NCI-H446 (cell line): ENCODE measurements at regions not wholly inside any gene's neighbourhood (a gene's known extent, or its start where the extent isn't known, plus 50 kb on each side); places are given as distances from the start of the nearest gene placed in this dataset.

ENCODE experiments used
- DNase-seq, 2 experiments: peaks; one replicate each; lab custom pipeline; 2025; lab: John Stamatoyannopoulos, UW

DNA sequence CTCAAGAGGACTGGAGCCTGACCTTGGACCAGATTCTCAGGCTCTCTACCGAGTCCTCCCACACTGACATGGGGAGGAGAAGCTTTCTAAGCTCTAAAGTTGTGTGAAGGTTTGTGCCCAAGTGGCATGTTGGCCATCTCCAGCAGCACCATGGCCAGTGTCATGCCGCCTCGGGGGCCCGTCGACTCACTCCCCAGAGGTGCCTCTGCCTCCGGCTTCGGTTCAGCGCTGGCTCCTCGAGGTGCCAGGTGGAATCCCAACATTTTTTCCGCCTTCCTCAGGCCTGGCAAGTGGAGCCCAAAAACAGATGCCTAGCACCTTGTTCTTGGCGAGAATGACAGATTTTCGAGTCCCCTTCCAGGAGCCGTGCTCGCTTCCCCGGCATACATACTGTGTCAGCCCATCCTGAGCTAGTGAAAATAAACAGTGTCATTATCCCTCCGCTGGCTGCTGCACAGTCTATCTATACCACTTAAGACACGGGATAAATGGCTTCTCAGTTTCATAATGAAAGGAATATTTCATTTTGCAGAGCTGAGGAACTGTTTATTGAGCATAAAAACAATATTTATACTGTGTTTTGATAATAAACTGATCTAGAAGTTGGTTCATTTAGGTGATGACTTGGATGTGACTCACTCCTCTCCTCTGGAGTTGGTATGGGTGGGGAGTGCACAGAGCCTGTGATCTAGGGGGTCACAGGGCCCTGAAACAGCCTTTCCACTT lies 328.5 kb upstream of the TLE3 start:
- DNase-seq, result no peak

GRCh38 chr15:70424937-70425411 lies 327.3 kb upstream of the TLE3 start:
- DNase-seq, result no peak

GRCh38 chr15:70423267-70423666 lies 325.6 kb upstream of the TLE3 start:
- DNase-seq, result no peak

- DNase-seq, result no peak
These were observed 324.6 kb upstream of the TLE3 start for GRCh38 chr15:70422342-70422741.

- DNase-seq, result no peak
These were observed 323.3 kb upstream of the TLE3 start for GRCh38 chr15:70420948-70421482.

DNA sequence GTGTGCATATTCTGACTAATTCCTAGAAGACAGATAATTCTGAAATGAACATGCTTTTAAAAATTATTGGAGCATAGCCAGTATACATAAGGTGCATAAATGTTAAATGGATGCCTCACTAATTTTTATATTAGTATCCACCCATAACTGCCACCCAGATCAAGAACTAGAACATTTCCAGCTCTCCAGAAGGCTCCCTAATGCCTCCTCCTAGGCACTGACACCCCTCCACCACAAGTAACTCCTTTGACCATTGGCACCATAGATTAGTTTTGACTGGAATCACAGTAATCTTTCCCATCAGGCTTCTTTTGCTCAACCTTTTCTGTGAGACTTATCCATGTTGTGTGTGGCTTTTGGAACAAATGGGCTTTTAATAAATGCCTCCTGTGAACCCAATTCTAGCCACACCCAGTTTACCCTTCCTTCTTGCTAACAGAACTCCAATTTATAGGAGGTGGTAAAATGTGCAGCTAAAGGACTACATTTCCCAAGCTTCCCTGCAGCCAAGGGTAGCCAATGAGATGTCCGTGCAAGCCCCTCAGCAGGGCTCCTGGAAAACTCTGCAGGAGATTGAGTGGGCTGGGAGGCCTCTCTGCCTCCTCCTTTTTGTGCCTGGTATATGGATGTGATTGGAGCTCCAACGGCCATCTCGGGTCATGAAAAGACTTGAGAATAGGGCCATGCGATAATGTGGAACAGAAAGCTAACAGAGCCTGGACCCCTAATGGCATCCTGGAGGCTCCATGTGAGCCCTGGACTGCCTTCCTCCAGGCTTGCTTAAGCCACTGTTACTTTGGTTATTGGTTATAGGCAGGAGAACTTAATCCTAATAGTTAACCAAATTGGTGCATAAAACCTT lies 322.6 kb upstream of the TLE3 start:
- no peak for DNase-seq

DNA sequence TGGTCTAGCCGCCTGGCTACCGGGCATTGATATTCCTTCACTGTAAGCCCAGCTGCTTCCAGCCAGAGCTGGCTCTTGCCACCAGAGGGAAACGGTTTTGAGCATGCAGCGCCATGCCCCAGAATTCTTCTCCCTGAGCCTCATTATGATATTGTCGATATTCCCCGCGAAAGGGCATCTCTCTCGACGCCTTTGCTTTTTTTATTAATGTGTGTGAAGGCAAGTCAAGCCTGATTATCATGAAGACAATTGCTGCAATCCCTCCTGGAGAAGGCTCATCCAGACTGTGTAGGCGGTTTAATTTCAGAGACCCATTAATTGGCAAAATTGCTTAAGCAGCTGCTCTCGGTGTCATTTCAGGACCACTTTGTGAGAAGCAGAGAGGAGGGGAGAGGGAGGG lies 321.2 kb upstream of the TLE3 start:
- no peak for DNase-seq

GRCh38 chr15:70417535-70417934 lies 319.8 kb upstream of the TLE3 start:
- DNase-seq, result no peak

DNA sequence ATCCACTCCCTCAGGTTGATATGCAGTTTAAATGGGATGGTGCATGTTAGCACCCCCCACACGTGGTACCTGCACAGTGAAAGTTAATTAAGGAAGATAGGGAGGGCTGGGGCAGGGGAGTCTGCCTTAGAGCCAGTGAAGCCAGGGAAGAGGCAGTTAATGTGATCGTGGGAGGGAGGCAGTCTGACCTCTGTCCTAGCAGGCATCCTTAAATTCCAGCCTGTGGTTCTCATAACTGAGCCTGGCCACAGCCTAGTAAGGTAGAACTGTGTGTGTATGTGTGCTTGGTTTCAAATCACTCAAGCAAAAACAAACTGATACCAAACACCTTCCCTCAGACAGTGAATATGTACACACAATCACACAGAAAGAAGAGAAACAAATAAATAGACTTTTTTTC lies 319.1 kb upstream of the TLE3 start:
- no peak for DNase-seq

GRCh38 chr15:70415398-70415797 lies 317.7 kb upstream of the TLE3 start:
- DNase-seq, result no peak

GRCh38 chr15:70414626-70415025 lies 316.9 kb upstream of the TLE3 start:
- no peak for DNase-seq

GRCh38 chr15:70412794-70413193 lies 315.1 kb upstream of the TLE3 start:
- DNase-seq, result no peak

GRCh38 chr15:70411143-70411863 lies 313.6 kb upstream of the TLE3 start:
- DNase-seq, result no peak

DNA sequence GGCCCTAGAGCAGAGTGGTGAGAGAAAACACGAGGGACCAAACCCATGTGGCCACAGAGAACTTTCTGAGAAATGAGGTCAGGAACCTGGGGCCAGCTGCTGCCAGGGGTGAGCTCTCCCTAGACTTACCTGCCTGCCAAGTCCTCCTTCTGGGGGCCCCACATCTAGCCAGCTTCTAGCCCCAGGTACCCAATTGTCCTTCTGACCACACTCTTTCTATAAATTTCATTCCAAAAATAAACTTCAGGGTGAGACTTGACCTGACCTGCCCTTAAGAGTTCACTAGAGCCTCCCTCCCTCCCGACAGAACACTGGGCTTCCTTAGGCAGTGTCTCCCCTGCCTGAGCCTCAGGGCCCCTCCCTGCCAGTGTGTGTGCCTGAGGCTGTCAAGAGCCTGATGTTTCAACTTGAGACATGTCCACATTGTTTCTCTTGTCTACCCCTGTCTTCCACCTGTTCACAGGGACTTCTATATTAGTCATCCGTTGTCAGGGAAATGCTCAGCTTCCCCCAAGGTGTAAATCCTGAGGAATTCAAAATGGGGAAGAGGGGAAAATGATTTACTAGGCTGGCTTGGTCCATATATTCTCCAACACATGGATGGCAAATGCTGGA lies 312.8 kb upstream of the TLE3 start:
- no peak for DNase-seq

- DNase-seq, result no peak
These were observed 311.7 kb upstream of the TLE3 start for GRCh38 chr15:70409388-70409787.

GRCh38 chr15:70407955-70408354 lies 310.2 kb upstream of the TLE3 start:
- DNase-seq, result no peak

DNA sequence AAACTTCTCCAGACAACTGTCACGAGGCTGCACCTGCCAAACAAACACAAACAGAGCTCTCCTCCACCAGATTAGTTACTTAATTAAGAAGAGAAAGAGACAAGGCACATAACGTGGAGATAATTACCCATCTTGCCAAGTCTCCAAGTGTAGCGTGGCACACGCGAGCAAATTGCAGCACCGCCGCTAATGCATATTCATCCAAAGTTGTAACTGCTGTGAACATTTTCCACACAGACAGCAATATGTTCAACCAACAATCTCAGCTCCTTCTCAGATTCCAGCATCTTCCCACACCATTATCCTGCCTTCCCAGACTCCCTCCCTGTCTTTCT lies 309.6 kb upstream of the TLE3 start:
- no peak for DNase-seq

DNA sequence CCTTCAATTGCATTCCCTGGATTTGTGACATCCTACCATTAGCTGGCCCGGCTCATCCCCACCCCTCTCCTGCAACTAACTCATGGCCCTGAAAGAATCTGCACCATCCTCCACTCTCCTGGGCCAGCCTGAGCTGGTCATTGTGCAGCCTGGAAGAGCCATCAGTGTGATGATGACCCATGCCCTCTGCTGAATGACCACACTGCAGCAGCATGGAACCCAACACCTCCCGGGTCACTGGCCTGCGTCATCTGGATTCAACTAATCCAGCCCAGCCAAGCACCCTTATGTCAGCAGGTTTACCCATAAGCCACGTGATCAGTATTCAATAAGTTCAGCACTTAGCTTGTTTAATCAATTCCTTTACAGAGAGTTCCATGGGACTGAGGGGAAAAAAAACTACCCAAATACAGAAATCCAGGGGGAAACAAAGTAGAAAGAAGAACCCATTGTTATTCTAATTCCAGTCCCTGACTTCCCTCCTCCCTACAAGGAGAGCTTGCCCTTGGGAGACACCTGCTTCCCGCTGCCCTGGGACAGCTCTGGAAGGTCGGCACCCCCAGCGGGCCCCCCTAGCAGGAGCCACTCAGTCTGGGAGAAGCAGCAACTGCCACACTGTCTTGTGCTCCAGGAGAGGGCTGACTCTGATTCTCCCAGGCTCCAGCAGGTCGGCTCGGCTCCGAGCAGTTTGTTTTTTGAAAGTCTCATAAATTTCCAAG lies 309.1 kb upstream of the TLE3 start:
- no peak for DNase-seq

DNA sequence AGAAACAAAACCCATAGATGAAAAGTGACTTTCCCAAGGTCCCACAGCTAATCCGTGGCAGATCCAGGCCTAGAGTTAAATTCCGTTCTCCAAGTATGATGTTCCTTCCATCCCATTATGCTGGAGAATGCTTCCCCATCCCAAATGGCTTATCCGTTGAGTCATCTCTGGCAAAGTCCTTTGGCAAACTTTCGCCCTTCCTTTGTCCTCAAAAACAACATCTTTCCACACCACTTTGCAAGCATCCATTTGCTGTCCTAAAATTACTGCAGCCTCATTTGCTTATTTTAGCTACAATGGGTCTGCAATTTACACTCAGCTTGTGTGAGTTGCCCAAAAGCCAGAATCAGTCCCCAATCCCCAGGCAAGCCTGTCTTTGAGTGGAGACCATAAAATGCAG lies 304.0 kb upstream of the TLE3 start:
- DNase-seq, result no peak

DNA sequence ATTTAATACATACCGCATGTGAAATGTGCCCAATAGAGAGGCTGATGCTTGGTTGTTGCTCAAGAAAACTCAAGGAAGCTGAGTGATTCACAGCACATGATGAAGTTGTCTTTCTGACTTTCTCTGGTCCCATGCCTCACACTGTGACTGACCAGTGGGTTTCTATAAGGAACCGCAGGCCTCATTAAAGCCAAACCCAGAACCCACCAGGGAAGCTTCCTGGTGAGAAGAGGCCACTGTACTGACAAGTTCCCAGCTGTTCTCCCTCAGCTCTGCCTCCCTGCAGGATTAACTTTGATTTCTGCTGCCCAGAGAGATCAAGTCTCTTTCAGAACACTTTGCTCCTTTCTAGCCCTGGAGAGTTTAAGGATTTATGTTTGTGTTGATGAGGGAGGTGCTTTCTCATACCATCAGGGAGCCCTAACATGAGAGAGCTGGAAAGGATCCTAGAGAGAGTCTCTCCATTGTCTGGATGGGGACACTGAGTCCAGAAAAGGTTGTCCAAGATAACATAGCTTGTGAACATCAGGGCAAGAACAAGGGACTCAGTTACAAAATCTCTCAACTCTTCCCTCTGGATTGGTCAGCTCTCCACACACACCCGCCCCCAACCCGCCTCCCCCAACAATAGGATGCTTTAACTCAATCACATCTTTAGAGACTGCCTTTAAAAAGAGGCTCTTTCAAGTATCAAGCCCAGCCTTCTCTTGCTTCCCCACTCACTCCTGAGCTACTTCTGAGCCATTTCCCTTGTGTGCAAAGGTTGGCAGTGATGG lies 303.2 kb upstream of the TLE3 start:
- no peak for DNase-seq

GRCh38 chr15:70399204-70399603 lies 301.5 kb upstream of the TLE3 start:
- DNase-seq, result no peak
